Inferior parietal cortex (tissue), 1 donor: ENCODE measurements at regions not wholly inside any gene's neighbourhood (a gene's known extent, or its start where the extent isn't known, plus 50 kb on each side); places are given as distances from the start of the nearest gene placed in this dataset.

ENCODE experiments used
- DNase-seq: peaks from one replicate; pipeline ENCODE4 v3.0.0-alpha.2; 2016; ENCODE audit errors: extremely low spot score

- DNase-seq, result no peak
These were observed 681.2 kb downstream of the RNF144A start for GRCh38 chr2:7598402-7598801.

- no peak for DNase-seq
These were observed 682.4 kb downstream of the RNF144A start for GRCh38 chr2:7599462-7600258.

GRCh38 chr2:7601990-7602389 lies 684.8 kb downstream of the RNF144A start:
- no peak for DNase-seq

GRCh38 chr2:7604456-7604855 lies 687.2 kb downstream of the RNF144A start:
- DNase-seq, result no peak

- DNase-seq, result no peak
These were observed 690.4 kb downstream of the RNF144A start for GRCh38 chr2:7607441-7608173.

- no peak for DNase-seq
These were observed 692.3 kb downstream of the RNF144A start for GRCh38 chr2:7609556-7609955.

- peak; percentile 7 for DNase-seq
These were observed 692.8 kb downstream of the RNF144A start for GRCh38 chr2:7609974-7610373.

- DNase-seq, result no peak
These were observed 694.5 kb downstream of the RNF144A start for GRCh38 chr2:7611750-7612149.

GRCh38 chr2:7612969-7613368 lies 695.8 kb downstream of the RNF144A start:
- DNase-seq, result no peak

GRCh38 chr2:7613831-7614230 lies 696.6 kb downstream of the RNF144A start:
- no peak for DNase-seq

GRCh38 chr2:7618031-7618430 lies 700.8 kb downstream of the RNF144A start:
- DNase-seq, result no peak

GRCh38 chr2:7619203-7619970 lies 702.2 kb downstream of the RNF144A start:
- DNase-seq, result no peak

GRCh38 chr2:7620255-7620654 lies 703.0 kb downstream of the RNF144A start:
- DNase-seq, result no peak

GRCh38 chr2:7621018-7621814 lies 704.0 kb downstream of the RNF144A start:
- no peak for DNase-seq

GRCh38 chr2:7625392-7626138 lies 708.4 kb downstream of the RNF144A start:
- DNase-seq, result no peak

GRCh38 chr2:7626139-7626537 lies 708.9 kb downstream of the RNF144A start:
- no peak for DNase-seq

GRCh38 chr2:7627583-7627982 lies 710.4 kb downstream of the RNF144A start:
- peak; percentile 38 for DNase-seq

- DNase-seq, result no peak
These were observed 715.2 kb downstream of the RNF144A start for GRCh38 chr2:7632420-7632819.

GRCh38 chr2:7633566-7634153 lies 716.4 kb downstream of the RNF144A start:
- DNase-seq, result no peak

- DNase-seq, result no peak
These were observed 717.2 kb downstream of the RNF144A start for GRCh38 chr2:7634409-7634808.
